ENCODE measurements at regions not wholly inside any gene's neighbourhood (a gene's known extent, or its start where the extent isn't known, plus 50 kb on each side); places are given as distances from the start of the nearest gene placed in this dataset.

DNA sequence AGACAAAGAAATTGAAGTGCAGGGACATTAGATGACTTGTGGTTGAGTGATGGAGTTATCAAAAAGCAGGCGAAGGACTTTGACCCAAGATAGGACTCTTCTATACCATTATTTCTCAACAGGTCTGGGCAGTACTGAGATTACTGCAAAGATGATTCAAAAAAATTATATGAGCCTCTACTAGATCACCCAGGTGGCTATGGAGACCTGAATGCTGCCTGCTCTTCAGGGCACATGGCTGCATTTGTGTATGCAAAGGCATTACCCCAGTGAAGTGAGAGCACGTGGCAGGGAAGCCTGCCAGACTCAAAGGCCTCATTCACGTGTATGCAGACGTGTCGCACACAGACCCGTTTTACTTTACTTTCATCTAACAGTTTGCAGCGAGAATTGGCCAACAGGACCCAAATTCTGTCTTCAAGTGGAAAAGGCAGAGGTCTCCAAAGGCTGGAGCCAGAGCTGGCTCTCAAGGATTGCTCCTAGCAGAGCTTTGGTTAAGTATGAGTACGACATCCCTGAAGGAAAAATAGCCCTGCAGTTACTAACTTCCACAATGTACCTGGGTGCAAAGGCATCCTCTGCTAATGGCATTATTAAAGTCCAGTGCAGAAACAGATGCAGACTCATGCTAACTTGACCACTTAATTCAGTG, 113.8 kb upstream of the ARMC2 start:
- Mint-ChIP-seq H3K9me3 (ENCODE audit: unreplicated experiment) (no peaks in the 10 kb centered on the region), H3K36me3 (ENCODE audit: insufficient read depth, unreplicated experiment) (no peaks in the 10 kb centered on the region), H3K4me1 (ENCODE audit: insufficient read depth, unreplicated experiment) (peaks cover 41% of the 10 kb centered on the region), H3K4me3 (ENCODE audit: unreplicated experiment) (no peak overlapping the region), H3K27me3 (ENCODE audit: insufficient read depth, unreplicated experiment) (no peaks in the 10 kb centered on the region), H3K27ac (ENCODE audit: low read depth, unreplicated experiment) (no peak overlapping the region)
- ChIA-PET CTCF (no interaction called here), POLR2A (interaction anchor here (1.2 kb wide), 1 partner anchor 45 kb away, joined by 4 read pairs; no protein-coding TSS in a partner anchor)
- TF ChIP-seq, protein P1, sequence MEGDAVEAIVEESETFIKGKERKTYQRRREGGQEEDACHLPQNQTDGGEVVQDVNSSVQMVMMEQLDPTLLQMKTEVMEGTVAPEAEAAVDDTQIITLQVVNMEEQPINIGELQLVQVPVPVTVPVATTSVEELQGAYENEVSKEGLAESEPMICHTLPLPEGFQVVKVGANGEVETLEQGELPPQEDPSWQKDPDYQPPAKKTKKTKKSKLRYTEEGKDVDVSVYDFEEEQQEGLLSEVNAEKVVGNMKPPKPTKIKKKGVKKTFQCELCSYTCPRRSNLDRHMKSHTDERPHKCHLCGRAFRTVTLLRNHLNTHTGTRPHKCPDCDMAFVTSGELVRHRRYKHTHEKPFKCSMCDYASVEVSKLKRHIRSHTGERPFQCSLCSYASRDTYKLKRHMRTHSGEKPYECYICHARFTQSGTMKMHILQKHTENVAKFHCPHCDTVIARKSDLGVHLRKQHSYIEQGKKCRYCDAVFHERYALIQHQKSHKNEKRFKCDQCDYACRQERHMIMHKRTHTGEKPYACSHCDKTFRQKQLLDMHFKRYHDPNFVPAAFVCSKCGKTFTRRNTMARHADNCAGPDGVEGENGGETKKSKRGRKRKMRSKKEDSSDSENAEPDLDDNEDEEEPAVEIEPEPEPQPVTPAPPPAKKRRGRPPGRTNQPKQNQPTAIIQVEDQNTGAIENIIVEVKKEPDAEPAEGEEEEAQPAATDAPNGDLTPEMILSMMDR (IDR thresholded peaks at IDR 0.05; ENCODE audit: unreplicated experiment) = no peak
- no TSS peak for BruUV-seq (replicated peaks)
- intact Hi-C loops (cut with micrococcal nuclease) = no loop called here
- no peak for DNase-seq (ENCODE audit: unreplicated experiment)

GRCh38 chr6:108735310-108736001, 112.8 kb upstream of the ARMC2 start:
- H3K4me3 Mint-ChIP-seq (ENCODE audit: unreplicated experiment) = no peak overlapping the region
- no peaks in the 10 kb centered on the region for H3K36me3 Mint-ChIP-seq (ENCODE audit: insufficient read depth, unreplicated experiment)
- DNase-seq (ENCODE audit: unreplicated experiment) = no peak
- H3K4me1 Mint-ChIP-seq (ENCODE audit: insufficient read depth, unreplicated experiment) = peaks cover 51% of the 10 kb centered on the region
- peak overlapping the region; percentile 67 for H3K27ac Mint-ChIP-seq (ENCODE audit: low read depth, unreplicated experiment)
- intact Hi-C loops (cut with micrococcal nuclease) = loop anchor here (5.0 kb wide), 2 partner anchors 83 to 173 kb away; partner anchors contain the start of gene FOXO3
- BruUV-seq (replicated peaks) = no TSS peak
- H3K9me3 Mint-ChIP-seq (ENCODE audit: unreplicated experiment) = no peaks in the 10 kb centered on the region
- TF ChIP-seq, protein P1 (IDR thresholded peaks at IDR 0.05; ENCODE audit: unreplicated experiment) = no peak
- POLR2A ChIA-PET = interaction anchor here (0.6 kb wide), 1 partner anchor 175 kb away, joined by 3 read pairs; the partner anchor contains the start of gene FOXO3
- CTCF ChIA-PET = interaction anchor here (0.7 kb wide), 1 partner anchor 22 kb away, joined by 4 read pairs; no protein-coding TSS in a partner anchor
- no peaks in the 10 kb centered on the region for H3K27me3 Mint-ChIP-seq (ENCODE audit: insufficient read depth, unreplicated experiment)

DNA sequence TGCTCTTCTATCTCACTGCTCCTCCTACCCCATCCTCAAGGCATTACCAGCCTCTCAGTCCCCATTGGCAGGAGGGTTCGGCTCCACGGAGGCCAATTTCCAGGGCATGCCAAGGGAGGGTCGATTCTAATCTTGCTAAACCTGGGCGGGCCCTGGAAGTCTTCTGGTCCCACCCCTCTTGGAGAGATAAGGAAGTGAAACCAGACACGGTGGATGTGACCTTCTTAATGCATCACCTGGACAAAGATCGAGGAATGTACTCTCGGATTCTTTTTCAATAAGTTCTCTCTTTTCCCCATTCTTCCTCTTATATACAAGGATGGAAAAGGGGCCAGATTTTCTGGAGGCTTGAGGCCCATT, 112.2 kb upstream of the ARMC2 start:
- Mint-ChIP-seq H3K9me3 (ENCODE audit: unreplicated experiment) (no peaks in the 10 kb centered on the region), H3K27ac (ENCODE audit: low read depth, unreplicated experiment) (peak overlapping the region; percentile 67), H3K36me3 (ENCODE audit: insufficient read depth, unreplicated experiment) (no peaks in the 10 kb centered on the region), H3K4me3 (ENCODE audit: unreplicated experiment) (no peak overlapping the region), H3K4me1 (ENCODE audit: insufficient read depth, unreplicated experiment) (peaks cover 51% of the 10 kb centered on the region), H3K27me3 (ENCODE audit: insufficient read depth, unreplicated experiment) (no peaks in the 10 kb centered on the region)
- intact Hi-C loops (cut with micrococcal nuclease) = loop anchor here (5.0 kb wide), 2 partner anchors 84 to 174 kb away; partner anchors contain the start of gene FOXO3
- BruUV-seq (replicated peaks) = no TSS peak
- DNase-seq (ENCODE audit: unreplicated experiment) = no peak
- ChIA-PET CTCF (interaction anchor here (0.6 to 0.7 kb wide), 3 partner anchors 22 to 175 kb away, joined by 3 to 4 read pairs (median 3); partner anchors contain the start of gene FOXO3), POLR2A (interaction anchor here (0.6 to 2.0 kb wide), 7 partner anchors 11 to 452 kb away, joined by 3 to 8 read pairs (median 4); partner anchors contain the start of gene FOXO3)
- TF ChIP-seq, protein P1 (IDR thresholded peaks at IDR 0.05; ENCODE audit: unreplicated experiment) = no peak

DNA sequence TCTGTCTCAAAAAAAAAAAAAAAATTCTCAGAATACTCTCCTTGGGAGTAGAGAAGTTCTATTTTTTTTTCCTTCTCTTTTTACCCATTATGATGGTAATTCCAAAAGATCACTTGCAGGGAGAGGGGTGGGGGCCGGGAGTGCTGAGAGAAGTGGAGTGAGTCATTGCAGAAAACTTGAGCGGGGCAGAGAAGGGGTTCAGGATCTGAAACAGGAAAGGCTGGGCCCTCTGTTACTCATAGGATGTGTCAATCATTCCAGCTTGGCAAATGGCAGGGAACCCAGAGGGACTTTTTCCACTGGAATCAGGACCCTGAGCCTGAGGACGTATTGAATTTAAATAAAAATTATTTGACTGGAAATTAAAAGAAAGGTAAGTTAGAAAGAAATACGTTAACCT, 111.4 kb upstream of the ARMC2 start:
- no TSS peak for BruUV-seq (replicated peaks)
- DNase-seq (ENCODE audit: unreplicated experiment) = peak; percentile 92
- TF ChIP-seq, protein P1 (IDR thresholded peaks at IDR 0.05; ENCODE audit: unreplicated experiment) = no peak
- no peaks in the 10 kb centered on the region for H3K27me3 Mint-ChIP-seq (ENCODE audit: insufficient read depth, unreplicated experiment)
- intact Hi-C loops (cut with micrococcal nuclease) = loop anchor here (5.0 kb wide), 2 partner anchors 85 to 175 kb away; partner anchors contain the start of gene FOXO3
- H3K36me3 Mint-ChIP-seq (ENCODE audit: insufficient read depth, unreplicated experiment) = no peaks in the 10 kb centered on the region
- H3K4me3 Mint-ChIP-seq (ENCODE audit: unreplicated experiment) = peak overlapping the region; percentile 58
- H3K27ac Mint-ChIP-seq (ENCODE audit: low read depth, unreplicated experiment) = peak overlapping the region; percentile 54
- ChIA-PET POLR2A (interaction anchor here (0.6 to 2.0 kb wide), 9 partner anchors 10 to 357 kb away, joined by 3 to 8 read pairs (median 4); no protein-coding TSS in a partner anchor), CTCF (interaction anchor here (0.5 to 1.6 kb wide), 3 partner anchors 10 to 195 kb away, joined by 3 to 6 read pairs (median 4); no protein-coding TSS in a partner anchor)
- peaks cover 51% of the 10 kb centered on the region for H3K4me1 Mint-ChIP-seq (ENCODE audit: insufficient read depth, unreplicated experiment)
- no peaks in the 10 kb centered on the region for H3K9me3 Mint-ChIP-seq (ENCODE audit: unreplicated experiment)

Measured in MCF 10A (cell line).